HK-2 (cell line): ENCODE measurements at regions not wholly inside any gene's neighbourhood (a gene's known extent, or its start where the extent isn't known, plus 50 kb on each side); places are given as distances from the start of the nearest gene placed in this dataset.

Experiments
- DNase-seq: peaks from one replicate; pipeline ENCODE4 v3.0.0-alpha.2; 2018; ENCODE audit not compliant: unreplicated experiment

DNA sequence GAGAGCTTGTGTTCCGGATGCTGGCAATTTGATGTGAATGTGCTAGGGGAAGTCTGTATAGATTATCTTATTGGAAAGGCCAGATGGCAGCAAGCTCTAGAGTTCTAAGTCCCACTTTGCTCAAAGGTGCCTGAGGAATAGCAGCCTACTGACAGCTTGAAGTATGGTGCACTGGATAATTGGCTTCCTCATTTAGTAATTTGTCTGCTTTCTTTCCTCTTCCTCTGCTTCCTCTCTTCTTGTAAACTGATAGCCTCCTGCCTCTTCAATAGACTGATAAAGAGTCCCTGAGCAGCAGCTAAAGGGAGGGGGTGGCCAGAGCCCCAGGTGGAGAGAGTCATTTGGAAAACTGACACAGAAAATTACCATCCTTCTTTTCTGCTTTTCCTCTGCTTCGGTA lies 177.3 kb downstream of the FGF1 start:
- no peak for DNase-seq

DNA sequence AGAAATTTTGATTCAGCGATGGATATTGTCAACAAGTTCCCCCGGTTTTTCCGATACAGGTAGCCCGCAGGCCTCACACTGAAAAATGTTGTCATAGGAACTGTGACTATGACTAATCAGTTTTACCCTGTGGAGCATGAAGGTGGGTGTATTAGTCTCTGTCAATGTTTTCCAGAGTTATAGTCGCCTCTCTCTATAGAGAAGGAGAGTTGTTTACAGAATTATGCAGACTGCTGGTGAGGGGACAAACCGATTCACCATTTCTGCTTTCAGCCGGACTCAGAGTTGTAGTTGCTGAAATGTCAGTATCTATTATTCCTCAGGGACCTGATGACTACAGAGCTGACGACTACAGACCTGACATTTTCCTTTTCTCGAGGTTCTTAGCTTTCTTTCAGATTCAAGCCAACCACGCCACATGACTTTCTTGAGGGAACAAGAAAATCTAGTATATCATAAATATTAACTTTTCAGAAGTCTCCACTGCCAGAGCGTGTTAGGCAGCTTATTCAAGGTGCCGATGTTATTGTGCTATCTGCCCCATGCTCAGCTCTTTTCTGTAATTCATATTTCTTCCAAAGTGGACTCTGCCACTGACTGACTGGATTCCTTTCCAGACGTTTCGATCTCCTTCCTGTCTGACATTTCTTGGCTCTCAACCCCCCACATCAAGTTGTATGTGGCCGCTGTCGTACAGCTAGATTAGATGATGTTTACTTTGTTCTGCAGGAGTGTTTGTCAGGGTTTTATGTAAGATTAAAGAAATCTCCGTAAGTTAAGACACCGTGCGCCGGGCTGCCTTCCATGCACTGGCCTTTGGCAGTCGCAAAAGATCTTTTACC lies 178.1 kb downstream of the FGF1 start:
- DNase-seq: peak; percentile 15

- DNase-seq: no peak
Observed at GRCh38 chr5:142506756-142507155, 179.1 kb downstream of the FGF1 start.

DNA sequence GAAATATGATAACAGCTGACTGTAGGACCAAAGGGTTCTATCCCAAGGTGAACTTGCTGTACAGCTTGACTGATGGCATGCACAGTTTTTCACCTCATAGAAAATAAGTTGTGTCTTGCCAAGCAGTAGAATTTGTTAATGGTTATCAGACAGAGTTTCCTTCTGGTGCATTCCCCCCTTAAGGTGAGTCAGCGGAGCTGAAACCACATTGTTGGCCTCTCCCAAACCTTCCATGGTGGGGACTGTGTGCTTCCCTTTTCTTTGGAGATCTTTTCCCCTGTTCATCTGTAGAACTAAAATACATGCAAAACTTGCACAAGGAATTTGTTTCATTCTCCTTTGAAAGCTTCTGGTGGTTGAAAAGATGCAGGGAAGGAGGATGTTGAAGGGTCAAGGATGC lies 179.8 kb downstream of the FGF1 start:
- peak; percentile 27 for DNase-seq

DNA sequence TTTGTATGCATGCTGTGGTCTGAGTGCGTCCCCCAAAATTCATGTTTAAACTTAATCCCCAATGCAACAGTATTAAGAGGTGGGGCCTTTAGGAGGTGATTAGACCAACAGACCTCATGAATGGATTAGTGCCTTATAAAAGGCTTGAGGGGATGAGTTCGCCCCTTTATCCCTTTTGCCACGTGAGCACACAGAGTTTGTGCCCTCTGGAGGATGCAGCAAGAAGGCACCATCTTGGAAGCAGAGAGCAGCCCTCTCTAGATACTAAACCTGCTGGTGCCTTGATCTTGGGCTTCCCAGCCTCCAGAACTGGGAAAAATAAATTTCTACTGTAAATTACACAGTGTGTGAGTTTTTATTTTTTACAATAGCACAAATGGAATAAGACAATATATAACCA lies 177.1 kb upstream of the SPRY4 start:
- DNase-seq: no peak

GRCh38 chr5:142500227-142500905 lies 175.5 kb upstream of the SPRY4 start:
- DNase-seq: no peak

DNA sequence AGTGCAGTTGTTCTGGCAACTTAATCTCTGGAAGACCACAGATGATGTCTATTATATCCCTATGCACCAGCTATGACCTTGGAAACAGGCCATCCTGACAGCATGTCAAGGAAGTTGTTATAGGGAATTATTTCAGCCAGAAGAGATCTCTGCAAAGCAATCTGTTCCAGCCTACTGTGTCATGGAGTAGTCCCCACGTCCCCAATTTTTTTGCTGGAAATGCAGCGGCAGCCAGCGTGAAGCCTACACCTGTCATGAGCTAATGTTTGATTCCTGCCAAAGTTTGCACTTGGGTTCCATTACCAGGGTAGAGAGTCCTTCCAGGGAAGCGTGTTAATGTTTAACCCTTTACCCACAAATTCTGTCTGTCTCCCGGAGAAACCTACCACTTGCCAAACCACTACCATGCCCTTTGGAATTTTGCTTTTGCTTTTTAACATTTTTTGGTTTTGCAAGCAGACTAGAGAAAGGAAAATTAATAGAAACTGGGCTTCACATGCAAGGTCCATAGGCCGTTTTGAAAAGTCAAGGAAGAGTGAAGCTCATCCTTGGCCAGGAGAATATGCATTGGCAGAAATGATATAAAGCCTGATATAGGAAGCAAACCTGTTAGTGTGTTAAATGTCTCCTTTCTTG lies 174.9 kb upstream of the SPRY4 start:
- peak; percentile 26 for DNase-seq

DNA sequence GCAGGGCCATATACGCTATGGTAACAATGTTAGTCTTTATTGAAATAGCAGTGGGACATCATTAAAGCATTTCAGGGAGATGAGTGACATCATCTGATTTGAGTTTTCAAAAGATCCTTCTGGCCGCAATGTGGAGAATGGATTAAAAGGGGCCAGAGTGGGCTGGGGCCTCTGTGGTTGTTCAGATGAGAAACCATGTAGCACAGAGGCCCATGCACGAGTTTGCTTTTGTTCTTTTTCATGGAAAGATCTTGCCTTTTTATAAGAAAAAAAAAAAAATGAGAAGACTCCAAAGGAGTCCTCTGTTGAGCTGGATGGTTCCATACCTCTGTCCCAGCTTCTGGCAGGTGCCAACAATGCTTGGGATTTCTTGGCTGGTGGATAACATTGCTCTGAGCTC lies 173.5 kb upstream of the SPRY4 start:
- DNase-seq: no peak

- no peak for DNase-seq
Observed at GRCh38 chr5:142495531-142495930, 170.7 kb upstream of the SPRY4 start.

- no peak for DNase-seq
Observed at GRCh38 chr5:142493875-142494518, 169.2 kb upstream of the SPRY4 start.

DNA sequence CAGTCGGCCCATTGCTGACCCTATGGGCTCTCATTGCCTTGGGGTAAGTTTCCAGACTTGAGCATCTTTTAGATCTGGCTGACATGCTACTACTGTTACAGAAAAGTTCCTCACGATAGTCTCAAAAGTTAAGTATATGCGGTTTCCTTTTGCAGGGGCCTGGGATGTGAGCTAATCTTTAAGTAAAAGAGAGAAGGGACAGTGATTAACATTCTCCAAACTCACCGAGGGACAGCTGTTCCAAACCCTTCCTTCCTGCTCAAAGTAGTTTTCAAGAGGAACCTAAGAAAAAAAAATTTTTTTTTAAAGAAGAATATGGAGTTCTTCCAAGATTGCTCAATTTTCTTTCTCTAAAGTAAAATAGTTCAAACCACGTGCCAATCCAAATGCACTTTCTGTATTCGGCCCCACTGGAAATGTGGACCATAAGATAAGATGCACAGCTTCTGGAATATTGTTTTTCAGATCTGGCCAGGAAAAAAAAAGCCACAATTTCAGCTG lies 168.0 kb upstream of the SPRY4 start:
- no peak for DNase-seq

GRCh38 chr5:142491679-142492078 lies 166.9 kb upstream of the SPRY4 start:
- DNase-seq: no peak

DNA sequence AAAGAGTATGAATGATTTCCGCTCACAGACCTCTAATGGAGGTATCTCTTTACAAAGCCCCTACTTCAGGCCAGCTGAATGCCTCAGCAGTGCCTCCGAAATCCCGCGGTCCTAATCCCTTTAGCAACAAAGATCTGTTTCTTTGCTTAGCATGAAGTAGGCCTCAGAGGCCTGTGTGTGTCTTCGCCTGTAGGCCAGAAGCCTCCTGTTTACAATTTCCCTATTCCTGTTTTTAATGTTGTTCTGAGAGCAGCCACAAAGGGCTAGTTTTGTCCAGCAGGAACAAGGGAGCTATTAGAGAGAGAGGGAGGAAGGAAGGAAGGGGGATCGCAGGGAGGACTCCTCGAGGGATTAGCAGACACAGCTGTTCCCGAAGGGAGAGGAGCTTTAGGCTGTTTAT lies 166.4 kb upstream of the SPRY4 start:
- DNase-seq: no peak

GRCh38 chr5:142486581-142486980 lies 161.8 kb upstream of the SPRY4 start:
- DNase-seq: no peak

GRCh38 chr5:142486020-142486419 lies 161.2 kb upstream of the SPRY4 start:
- DNase-seq: no peak

- DNase-seq: no peak
Observed at GRCh38 chr5:142484821-142485387, 160.1 kb upstream of the SPRY4 start.

DNA sequence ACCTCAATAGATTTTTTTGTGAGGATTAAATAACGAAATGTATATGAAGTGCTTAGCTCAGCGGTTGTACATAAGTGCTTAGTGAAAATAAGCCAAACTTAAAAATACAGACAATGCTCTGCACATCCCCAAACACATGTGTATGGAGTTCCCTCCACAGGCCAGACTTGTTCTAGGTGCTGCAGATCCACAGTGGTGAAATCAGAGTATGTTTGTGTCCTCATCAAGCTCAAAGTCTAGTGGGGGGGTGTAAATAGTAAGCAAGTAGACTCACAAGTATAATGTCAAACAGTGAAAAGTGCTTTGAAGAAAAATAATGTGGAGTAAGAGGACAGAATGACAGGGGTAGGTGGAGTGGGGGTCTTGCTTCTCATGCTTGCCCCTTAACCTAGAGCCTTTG lies 157.4 kb upstream of the SPRY4 start:
- no peak for DNase-seq

DNA sequence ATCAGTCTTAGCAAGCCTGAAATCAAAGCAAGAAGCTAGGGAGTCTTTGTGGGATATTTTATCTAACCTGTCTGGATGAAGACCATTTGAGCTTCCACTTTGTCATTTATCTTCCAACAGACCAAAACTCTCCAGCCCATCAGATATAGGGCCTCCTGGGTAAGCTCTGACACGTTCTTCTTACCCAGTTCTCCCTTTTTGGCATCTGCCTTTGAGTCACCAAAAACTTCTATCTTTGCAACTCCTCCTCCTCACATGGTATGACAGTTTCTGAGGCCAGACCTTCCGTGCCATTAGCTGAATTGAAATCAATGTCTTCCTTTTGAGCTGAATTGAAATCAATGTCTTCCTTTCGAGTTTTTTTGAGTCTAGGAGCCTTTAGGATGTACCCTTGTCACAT lies 156.6 kb upstream of the SPRY4 start:
- no peak for DNase-seq

- no peak for DNase-seq
Observed at GRCh38 chr5:142479854-142480519, 155.2 kb upstream of the SPRY4 start.

DNA sequence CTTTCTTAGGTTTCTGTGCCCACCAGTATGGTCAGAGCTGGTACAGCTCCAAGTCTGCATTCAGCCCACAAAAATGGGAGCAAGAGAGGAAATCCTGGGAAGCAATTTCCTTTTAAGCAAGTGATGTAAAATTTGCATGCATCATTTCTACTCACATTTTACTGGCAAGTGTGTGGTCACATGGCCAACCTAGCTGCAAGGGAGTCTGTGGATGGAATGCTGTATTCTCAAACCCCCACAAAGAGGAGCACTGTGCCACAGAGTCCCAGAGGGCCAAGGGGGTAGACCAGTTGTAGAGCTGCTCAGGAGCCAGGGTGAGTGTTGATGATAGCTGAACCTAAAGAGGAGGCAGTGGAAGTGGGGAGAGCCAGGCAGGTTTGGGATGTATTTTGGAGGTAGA lies 154.3 kb upstream of the SPRY4 start:
- DNase-seq: no peak

GRCh38 chr5:142478113-142478512 lies 153.3 kb upstream of the SPRY4 start:
- DNase-seq: no peak
